PC-3 (cell line): ENCODE measurements at regions not wholly inside any gene's neighbourhood (a gene's known extent, or its start where the extent isn't known, plus 50 kb on each side); places are given as distances from the start of the nearest gene placed in this dataset.

Experiments
- ATAC-seq: fragments of 200-7000 bp; cut with Tn5 transposase; 2 replicates; pipeline ENCODE4 v1.9.1; 2020; ENCODE audit warnings: mild to moderate bottlenecking, moderate library complexity
- BruUV-seq: library from RNA; stranded (reverse); fragments of 400-500 nt; replicated peaks from 2 replicates; lab custom pipeline; 2021; lab: Mats Ljungman, UMichigan
- CTCF ChIA-PET: fragments of 300-600 bp; sonication (Branson Sonifier 250); formaldehyde crosslinking; loops from one replicate; lab custom pipeline; 2022; ENCODE audit warnings: antibody characterized with exemption; lab: Charles Lee
- POLR2A ChIA-PET: fragments of 300-600 bp; sonication (Branson Sonifier 250); formaldehyde crosslinking; loops from one replicate; lab custom pipeline; 2022; ENCODE audit warnings: antibody characterized with exemption; ENCODE audit not compliant: unreplicated experiment; lab: Charles Lee
- DNase-seq: peaks from one replicate; pipeline ENCODE4 v3.0.0-alpha.2; 2015
- H2AFZ ChIP-seq: fragments of 300-600 bp; sonication (generic); 2 replicates; pipeline ENCODE4 v1.6.0; 2016; ENCODE audit warnings: antibody characterized with exemption, low read length
- H3F3A ChIP-seq: fragments of 300-600 bp; sonication (generic); one replicate; pipeline ENCODE4 v1.6.0; 2017; ENCODE audit warnings: antibody characterized with exemption, low read length, control low read depth, mild to moderate bottlenecking; ENCODE audit not compliant: unreplicated experiment
- H3K27ac ChIP-seq: fragments of 300-600 bp; sonication (generic); 2 replicates; pipeline ENCODE4 v1.5.1; 2016; ENCODE audit warnings: mild to moderate bottlenecking, low read length
- H3K27me3 ChIP-seq: fragments of 300-600 bp; sonication (generic); 2 replicates; pipeline ENCODE4 v1.6.1; 2016; ENCODE audit warnings: low read length, mixed read lengths
- H3K36me3 ChIP-seq: fragments of 300-600 bp; sonication (generic); 2 replicates; pipeline ENCODE4 v1.6.1; 2016; ENCODE audit warnings: low read depth, mixed run types, low read length, mixed read lengths
- H3K4me1 ChIP-seq: fragments of 300-600 bp; sonication (generic); 2 replicates; pipeline ENCODE4 v1.5.1; 2016; ENCODE audit warnings: low read length; ENCODE audit not compliant: insufficient read depth
- H3K4me2 ChIP-seq: fragments of 300-600 bp; sonication (generic); 2 replicates; pipeline ENCODE4 v1.6.0; 2016; ENCODE audit warnings: low read length
- H3K4me3 ChIP-seq: fragments of 300-600 bp; sonication (generic); 2 replicates; pipeline ENCODE4 v1.5.1; 2016; ENCODE audit warnings: mild to moderate bottlenecking, low read length, mixed read lengths
- H3K79me2 ChIP-seq: fragments of 300-600 bp; sonication (generic); 2 replicates; pipeline ENCODE4 v1.6.1; 2017; ENCODE audit warnings: low read length, mixed read lengths
- H3K9ac ChIP-seq: fragments of 300-600 bp; sonication (generic); 2 replicates; pipeline ENCODE4 v1.6.0; 2016; ENCODE audit warnings: mild to moderate bottlenecking, low read length
- H3K9me2 ChIP-seq: fragments of 300-600 bp; sonication (generic); replicated peaks from 2 replicates; pipeline ENCODE4 v1.6.1; 2016; ENCODE audit warnings: mixed run types, low read length, mixed read lengths
- H3K9me3 ChIP-seq: fragments of 300-600 bp; sonication (generic); 2 replicates; pipeline ENCODE4 v1.6.1; 2016; ENCODE audit warnings: low read length, mixed read lengths
- H4K20me1 ChIP-seq: fragments of 300-600 bp; sonication (generic); 2 replicates; pipeline ENCODE4 v1.6.1; 2016; ENCODE audit warnings: low read length, mixed read lengths
- CTCF ChIP-seq: fragments of 300-600 bp; sonication (generic); conservative IDR thresholded peaks from 2 replicates; pipeline ENCODE4 v1.5.1; 2017; ENCODE audit warnings: antibody characterized with exemption, low read depth, mild to moderate bottlenecking, low read length
- EZH2 ChIP-seq: fragments of 300-600 bp; sonication (generic); IDR thresholded peaks from one replicate; pipeline ENCODE4 v1.6.1; 2017; ENCODE audit warnings: antibody characterized with exemption, mild to moderate bottlenecking, low read length; ENCODE audit not compliant: unreplicated experiment
- EZH2phosphoT487 ChIP-seq: fragments of 300-600 bp; sonication (generic); IDR thresholded peaks from 2 replicates; pipeline ENCODE4 v1.6.1; 2018; ENCODE audit warnings: mild to moderate bottlenecking, antibody characterized with exemption, low read length, borderline replicate concordance
- intact Hi-C: fragments of 100-400 bp; cut with micrococcal nuclease; formaldehyde crosslinking; loops from 2 replicates; pipeline ENCODE4 v1.9.0; 2023

GRCh38 chr21:27173053-27173452, 206.2 kb upstream of the ADAMTS5 start:
- Histone ChIP-seq H3K36me3 (no peaks in the 10 kb centered on the region), H3F3A (no peaks in the 10 kb centered on the region), H3K9me3 (peaks cover 3% of the 10 kb centered on the region; the same call in 1 of the 2 replicates), H3K9ac (no peak overlapping the region), H3K79me2 (no peaks in the 10 kb centered on the region), H3K9me2 (no peaks in the 10 kb centered on the region), H3K4me2 (no peak overlapping the region), H4K20me1 (no peaks in the 10 kb centered on the region), H3K4me3 (no peak overlapping the region), H2AFZ (no peak overlapping the region), H3K27ac (no peak overlapping the region), H3K27me3 (no peaks in the 10 kb centered on the region), H3K4me1 (no peaks in the 10 kb centered on the region)
- CTCF ChIA-PET, result no interaction called here
- no TSS peak for BruUV-seq
- TF ChIP-seq CTCF, result no peak
- no peak for TF ChIP-seq EZH2phosphoT487
- no peak for TF ChIP-seq EZH2
- POLR2A ChIA-PET, result no interaction called here
- no peak for ATAC-seq
- DNase-seq, result no peak
- intact Hi-C loops, result no loop called here

GRCh38 chr21:27171707-27172106, 204.8 kb upstream of the ADAMTS5 start:
- no peak overlapping the region for H2AFZ ChIP-seq
- BruUV-seq, result no TSS peak
- ChIA-PET CTCF (no interaction called here), POLR2A (interaction anchor here (0.6 kb wide), 1 partner anchor 1821 kb away, joined by 5 read pairs; no protein-coding TSS in a partner anchor)
- H3K4me1 ChIP-seq, result no peaks in the 10 kb centered on the region
- no peaks in the 10 kb centered on the region for H3K79me2 ChIP-seq
- no peak overlapping the region for H3K27ac ChIP-seq
- no peak for ATAC-seq
- no peak for DNase-seq
- no peaks in the 10 kb centered on the region for H3K9me2 ChIP-seq
- H3K4me3 ChIP-seq, result no peak overlapping the region
- H3K9ac ChIP-seq, result no peak overlapping the region
- TF ChIP-seq EZH2, result no peak
- no peak for TF ChIP-seq EZH2phosphoT487
- no peak for TF ChIP-seq CTCF
- no peaks in the 10 kb centered on the region for H3K27me3 ChIP-seq
- intact Hi-C loops, result no loop called here
- H3F3A ChIP-seq, result no peaks in the 10 kb centered on the region
- H3K9me3 ChIP-seq, result no peaks in the 10 kb centered on the region
- H3K36me3 ChIP-seq, result no peaks in the 10 kb centered on the region
- H4K20me1 ChIP-seq, result no peaks in the 10 kb centered on the region
- H3K4me2 ChIP-seq, result no peak overlapping the region

GRCh38 chr21:27168084-27168483, 201.2 kb upstream of the ADAMTS5 start:
- BruUV-seq, result no TSS peak
- Histone ChIP-seq H4K20me1 (no peaks in the 10 kb centered on the region), H3F3A (no peaks in the 10 kb centered on the region), H3K9me2 (no peaks in the 10 kb centered on the region), H3K27me3 (no peaks in the 10 kb centered on the region), H3K4me1 (no peaks in the 10 kb centered on the region), H3K9ac (no peak overlapping the region), H3K36me3 (no peaks in the 10 kb centered on the region), H3K4me2 (no peak overlapping the region), H3K27ac (no peak overlapping the region), H3K9me3 (no peaks in the 10 kb centered on the region), H3K4me3 (no peak overlapping the region), H3K79me2 (no peaks in the 10 kb centered on the region), H2AFZ (no peak overlapping the region)
- intact Hi-C loops, result no loop called here
- ATAC-seq, result no peak
- ChIA-PET CTCF (no interaction called here), POLR2A (interaction anchor here (0.7 kb wide), 1 partner anchor 952 kb away, joined by 15 read pairs; no protein-coding TSS in a partner anchor)
- DNase-seq, result peak; percentile 2
- TF ChIP-seq CTCF (no peak), EZH2phosphoT487 (no peak), EZH2 (no peak)
